Nephron (organoid): ENCODE measurements at regions not wholly inside any gene's neighbourhood (a gene's known extent, or its start where the extent isn't known, plus 50 kb on each side); places are given as distances from the start of the nearest gene placed in this dataset.
A peak's percentile ranks its signal among the peaks of the same experiment; 100 is the strongest.

ENCODE experiments used
- H3K27ac Mint-ChIP-seq, 3 experiments: 2 replicates each; pipeline ENCODE4 v1.8.0; 2020; ENCODE audit warnings: mixed read lengths in 3 of 3, mild to moderate bottlenecking in 2 of 3, moderate library complexity in 1 of 3
- H3K27me3 Mint-ChIP-seq: 2 replicates; pipeline ENCODE4 v1.8.0; 2021; ENCODE audit warnings: low read depth, mild to moderate bottlenecking, moderate library complexity, mixed read lengths
- H3K36me3 Mint-ChIP-seq: 2 replicates; pipeline ENCODE4 v1.8.0; 2020; ENCODE audit warnings: low read depth, mixed read lengths
- H3K4me1 Mint-ChIP-seq: 2 replicates; pipeline ENCODE4 v1.8.0; 2020; ENCODE audit warnings: mixed read lengths
- H3K4me3 Mint-ChIP-seq, 3 experiments: 2 replicates each; pipeline ENCODE4 v1.8.0; 2020; ENCODE audit warnings: mild to moderate bottlenecking in 3 of 3, mixed read lengths in 3 of 3, moderate library complexity in 2 of 3
- H3K9me3 Mint-ChIP-seq: 2 replicates; pipeline ENCODE4 v1.8.0; 2020; ENCODE audit warnings: mixed read lengths
- TF ChIP-seq, protein P1 (sequence below), 3 experiments: fragments of 200-600 bp; sonication (generic); IDR thresholded peaks; one replicate each; pipeline ENCODE4 v1.5.0; 2021; ENCODE audit warnings: antibody characterized with exemption in 3 of 3; ENCODE audit not compliant: unreplicated experiment in 3 of 3

DNA sequence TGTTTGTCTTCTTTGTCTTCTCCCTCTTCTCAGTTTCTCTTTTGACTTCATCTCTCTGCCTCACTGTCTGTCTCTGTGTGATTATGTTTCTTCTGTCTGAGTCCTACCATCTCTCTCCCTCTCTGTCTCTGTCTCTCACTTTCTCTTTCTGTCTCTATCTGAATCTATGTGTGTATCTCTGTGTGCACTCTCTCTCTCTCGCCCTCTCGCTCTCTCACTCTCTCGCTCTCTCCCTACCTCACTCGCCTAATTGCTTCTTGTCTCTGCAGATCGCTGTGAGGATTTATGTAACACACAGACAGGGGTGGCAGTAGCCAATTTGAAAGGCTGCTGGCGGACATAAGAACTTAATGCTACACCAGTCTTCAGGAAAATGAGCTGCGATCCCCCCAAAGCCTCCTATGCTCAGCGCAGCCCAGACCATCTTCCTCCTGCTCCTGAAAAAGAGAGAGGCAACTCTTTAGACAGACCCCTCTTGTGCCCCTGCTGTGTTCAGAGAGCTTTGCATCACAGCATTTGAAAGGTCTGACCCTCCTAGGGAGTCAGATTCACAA lies 140.9 kb downstream of the CCT6B start:
- peaks cover 46% of the 10 kb centered on the region for H3K27me3 Mint-ChIP-seq
- H3K36me3 Mint-ChIP-seq, result no peaks in the 10 kb centered on the region
- H3K4me3 Mint-ChIP-seq, result peak overlapping the region in 1 of 3 experiments; percentile 4
- H3K4me1 Mint-ChIP-seq, result peaks cover 6% of the 10 kb centered on the region
- H3K27ac Mint-ChIP-seq, result no peak overlapping the region
- no peaks in the 10 kb centered on the region for H3K9me3 Mint-ChIP-seq
- TF ChIP-seq, protein P1, sequence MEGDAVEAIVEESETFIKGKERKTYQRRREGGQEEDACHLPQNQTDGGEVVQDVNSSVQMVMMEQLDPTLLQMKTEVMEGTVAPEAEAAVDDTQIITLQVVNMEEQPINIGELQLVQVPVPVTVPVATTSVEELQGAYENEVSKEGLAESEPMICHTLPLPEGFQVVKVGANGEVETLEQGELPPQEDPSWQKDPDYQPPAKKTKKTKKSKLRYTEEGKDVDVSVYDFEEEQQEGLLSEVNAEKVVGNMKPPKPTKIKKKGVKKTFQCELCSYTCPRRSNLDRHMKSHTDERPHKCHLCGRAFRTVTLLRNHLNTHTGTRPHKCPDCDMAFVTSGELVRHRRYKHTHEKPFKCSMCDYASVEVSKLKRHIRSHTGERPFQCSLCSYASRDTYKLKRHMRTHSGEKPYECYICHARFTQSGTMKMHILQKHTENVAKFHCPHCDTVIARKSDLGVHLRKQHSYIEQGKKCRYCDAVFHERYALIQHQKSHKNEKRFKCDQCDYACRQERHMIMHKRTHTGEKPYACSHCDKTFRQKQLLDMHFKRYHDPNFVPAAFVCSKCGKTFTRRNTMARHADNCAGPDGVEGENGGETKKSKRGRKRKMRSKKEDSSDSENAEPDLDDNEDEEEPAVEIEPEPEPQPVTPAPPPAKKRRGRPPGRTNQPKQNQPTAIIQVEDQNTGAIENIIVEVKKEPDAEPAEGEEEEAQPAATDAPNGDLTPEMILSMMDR (IDR thresholded peaks at IDR 0.05; ENCODE audit: unreplicated experiment in 3 of 3), result no peak

DNA sequence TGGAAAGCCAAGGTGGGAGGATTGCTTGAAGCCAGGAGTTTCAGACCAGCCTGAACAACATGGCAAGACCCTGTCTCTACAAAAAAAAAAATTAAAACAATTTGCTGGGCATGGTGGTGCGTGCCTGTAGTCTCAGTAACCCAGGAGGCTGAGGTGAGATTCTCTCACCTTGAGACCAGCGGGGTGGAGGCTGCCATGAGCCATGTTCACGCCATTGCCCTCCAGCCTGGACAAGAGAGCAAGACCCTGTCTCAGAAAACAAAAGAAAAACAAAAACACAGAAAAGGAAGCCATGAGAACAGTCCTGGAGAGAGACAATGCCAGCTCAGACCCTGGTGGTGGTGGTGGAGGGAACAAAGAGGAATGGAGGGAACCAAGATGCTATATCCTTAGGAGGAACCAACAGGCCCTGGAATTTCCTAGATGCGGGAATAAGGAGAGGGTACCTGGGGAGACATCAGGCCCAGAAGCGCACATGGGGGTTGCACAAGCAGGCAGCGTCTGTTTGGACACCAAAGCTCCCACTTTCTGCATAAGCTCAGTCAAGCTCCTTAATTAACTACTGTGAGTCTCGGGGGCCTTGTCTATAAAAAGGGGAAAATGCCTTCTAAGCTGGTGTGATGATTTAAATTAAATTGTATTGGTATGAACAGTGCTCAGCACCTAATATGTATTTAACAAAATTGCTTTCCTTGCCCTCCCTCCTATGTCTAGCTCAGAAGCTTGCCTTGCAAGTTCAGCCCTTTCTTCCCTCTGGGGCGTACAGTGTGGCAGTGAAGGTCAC lies 143.8 kb downstream of the CCT6B start:
- Mint-ChIP-seq H3K27ac (no peak overlapping the region), H3K4me3 (no peak overlapping the region), H3K27me3 (peaks cover 41% of the 10 kb centered on the region), H3K9me3 (no peaks in the 10 kb centered on the region), H3K4me1 (peaks cover 6% of the 10 kb centered on the region), H3K36me3 (no peaks in the 10 kb centered on the region)
- TF ChIP-seq, protein P1 (IDR thresholded peaks at IDR 0.05; ENCODE audit: unreplicated experiment in 3 of 3), result no peak

DNA sequence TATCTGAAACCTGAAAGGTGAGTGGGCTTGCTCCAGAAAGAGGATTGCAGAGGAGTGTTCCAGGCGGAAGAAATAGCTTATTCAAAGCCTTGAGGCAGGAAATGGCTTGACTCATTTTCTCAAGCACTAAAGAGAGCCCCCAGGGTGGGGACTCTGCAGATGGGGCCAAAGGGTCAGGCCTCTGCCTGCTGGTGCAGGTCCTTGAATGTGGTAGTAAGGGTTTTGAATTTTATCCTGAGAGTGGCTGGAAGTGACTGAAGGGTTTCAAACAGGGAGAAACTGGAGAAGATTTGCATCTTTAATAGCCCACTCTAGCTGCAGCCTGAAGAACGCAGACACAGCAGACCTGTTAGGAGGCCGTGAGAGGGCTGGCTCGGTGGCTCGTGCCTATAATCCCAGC lies 144.4 kb downstream of the CCT6B start:
- H3K27me3 Mint-ChIP-seq, result peaks cover 43% of the 10 kb centered on the region
- H3K27ac Mint-ChIP-seq, result no peak overlapping the region
- no peaks in the 10 kb centered on the region for H3K36me3 Mint-ChIP-seq
- H3K9me3 Mint-ChIP-seq, result no peaks in the 10 kb centered on the region
- H3K4me3 Mint-ChIP-seq, result no peak overlapping the region
- peaks cover 6% of the 10 kb centered on the region for H3K4me1 Mint-ChIP-seq
- TF ChIP-seq, protein P1 (IDR thresholded peaks at IDR 0.05; ENCODE audit: unreplicated experiment in 3 of 3), result no peak

DNA sequence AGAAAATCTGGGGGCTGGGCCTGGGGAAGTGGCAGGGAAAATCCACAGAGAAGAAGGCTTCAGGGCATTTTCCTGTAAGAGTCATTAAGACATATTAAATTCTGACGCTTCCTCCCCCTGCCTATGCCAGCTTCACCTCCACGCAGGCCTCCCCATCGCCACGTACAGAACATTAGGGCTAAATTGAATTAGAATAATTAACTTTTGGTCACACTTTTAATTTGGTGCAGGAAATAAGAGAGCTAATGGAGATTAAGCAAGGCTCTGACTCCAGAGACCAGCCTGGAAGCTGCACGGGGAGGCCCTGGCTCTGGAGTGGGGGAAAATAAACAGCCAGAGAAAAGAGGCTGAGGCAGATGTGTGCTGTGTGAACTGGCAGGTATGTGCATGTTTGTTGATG lies 148.0 kb downstream of the CCT6B start:
- Mint-ChIP-seq H3K36me3 (no peaks in the 10 kb centered on the region), H3K4me1 (no peaks in the 10 kb centered on the region), H3K4me3 (no peak overlapping the region), H3K27me3 (peaks cover 34% of the 10 kb centered on the region), H3K9me3 (no peaks in the 10 kb centered on the region), H3K27ac (no peak overlapping the region)
- TF ChIP-seq, protein P1 (IDR thresholded peaks at IDR 0.05; ENCODE audit: unreplicated experiment in 3 of 3), result no peak

DNA sequence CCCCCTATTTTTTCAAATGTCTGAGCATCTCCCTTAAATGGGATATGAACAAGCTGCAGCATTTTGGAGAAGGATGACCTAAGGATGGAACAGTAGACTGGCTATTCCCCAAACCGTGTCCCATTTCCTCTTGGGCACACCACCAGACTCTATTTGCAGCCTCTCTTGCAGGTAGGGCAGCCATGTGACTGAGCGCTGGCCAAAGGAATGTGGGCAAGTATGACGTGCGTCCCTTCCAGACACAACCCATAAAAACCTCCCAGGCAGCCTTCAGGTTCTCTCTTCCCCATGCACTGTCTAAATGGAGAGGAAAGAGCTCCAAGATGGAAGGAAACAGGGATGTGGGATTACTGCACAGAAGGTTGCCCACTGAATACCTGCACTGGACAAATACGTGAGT lies 149.7 kb downstream of the CCT6B start:
- TF ChIP-seq, protein P1 (IDR thresholded peaks at IDR 0.05; ENCODE audit: unreplicated experiment in 3 of 3), result no peak
- Mint-ChIP-seq H3K4me3 (no peak overlapping the region), H3K27ac (no peak overlapping the region), H3K36me3 (no peaks in the 10 kb centered on the region), H3K4me1 (no peaks in the 10 kb centered on the region), H3K9me3 (no peaks in the 10 kb centered on the region), H3K27me3 (peaks cover 21% of the 10 kb centered on the region)

DNA sequence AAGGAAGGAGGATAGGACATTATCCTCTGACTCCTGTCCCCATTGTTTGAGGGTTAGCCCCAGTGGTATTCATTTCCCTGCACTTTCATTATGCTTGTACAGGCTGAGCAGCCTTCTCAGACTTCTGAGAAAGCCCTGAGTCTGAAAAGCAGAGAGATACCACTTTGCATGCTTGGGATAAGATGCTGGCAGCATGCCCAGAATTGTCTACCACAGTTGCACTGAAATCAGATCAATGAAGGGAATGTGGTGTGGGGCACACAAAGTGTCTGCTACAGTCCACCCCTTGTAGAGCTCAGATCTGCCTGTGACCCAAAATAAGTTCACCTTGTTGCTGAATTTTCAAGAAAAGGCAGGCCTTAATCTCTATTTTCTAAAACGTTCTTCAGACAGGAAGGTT lies 160.6 kb downstream of the CCT6B start:
- TF ChIP-seq, protein P1 (IDR thresholded peaks at IDR 0.05; ENCODE audit: unreplicated experiment in 3 of 3), result no peak
- Mint-ChIP-seq H3K4me3 (no peak overlapping the region), H3K27ac (no peak overlapping the region), H3K4me1 (no peaks in the 10 kb centered on the region), H3K9me3 (no peaks in the 10 kb centered on the region), H3K36me3 (no peaks in the 10 kb centered on the region), H3K27me3 (peaks cover 37% of the 10 kb centered on the region)
